HEK293 (cell line): ENCODE measurements at regions not wholly inside any gene's neighbourhood (a gene's known extent, or its start where the extent isn't known, plus 50 kb on each side); places are given as distances from the start of the nearest gene placed in this dataset.

Experiments used
- EGR2 ChIP-seq: fragments of 450-650 bp; formaldehyde crosslinking; IDR thresholded peaks from 2 replicates; pipeline ENCODE4 v1.5.1; 2016; ENCODE audit warnings: low read depth, missing biosample characterization, missing genetic modification characterization
- GFI1B ChIP-seq: fragments of 450-650 bp; formaldehyde crosslinking; IDR thresholded peaks from 2 replicates; pipeline ENCODE4 v1.5.1; 2016; ENCODE audit warnings: missing biosample characterization, missing genetic modification characterization
- GLI4 ChIP-seq: fragments of 450-650 bp; formaldehyde crosslinking; IDR thresholded peaks from 2 replicates; pipeline ENCODE4 v1.5.1; 2016; ENCODE audit warnings: missing biosample characterization, missing genetic modification characterization
- GLIS2 ChIP-seq: fragments of 450-650 bp; formaldehyde crosslinking; IDR thresholded peaks from 2 replicates; pipeline ENCODE4 v1.5.1; 2016; ENCODE audit warnings: missing biosample characterization, missing genetic modification characterization
- HOXD13 ChIP-seq: sonication (generic); formaldehyde crosslinking; IDR thresholded peaks from 2 replicates; pipeline ENCODE4 v1.8.0; 2022; ENCODE audit warnings: missing genetic modification reagents, borderline replicate concordance
- KLF16 ChIP-seq: fragments of 450-650 bp; formaldehyde crosslinking; IDR thresholded peaks from 2 replicates; pipeline ENCODE4 v1.5.1; 2017; ENCODE audit warnings: missing biosample characterization, missing genetic modification characterization
- KLF9 ChIP-seq: fragments of 450-650 bp; formaldehyde crosslinking; IDR thresholded peaks from 2 replicates; pipeline ENCODE4 v1.5.1; 2016; ENCODE audit warnings: missing biosample characterization, missing genetic modification characterization, low read depth
- OVOL3 ChIP-seq: fragments of 450-650 bp; formaldehyde crosslinking; IDR thresholded peaks from 2 replicates; pipeline ENCODE4 v1.5.1; 2016; ENCODE audit warnings: missing biosample characterization, missing genetic modification characterization
- SALL2 ChIP-seq: fragments of 450-650 bp; formaldehyde crosslinking; IDR thresholded peaks from 2 replicates; pipeline ENCODE4 v1.5.0; 2017; ENCODE audit warnings: missing biosample characterization, mild to moderate bottlenecking, missing genetic modification characterization, borderline replicate concordance
- SP7 ChIP-seq: fragments of 450-650 bp; formaldehyde crosslinking; IDR thresholded peaks from 2 replicates; pipeline ENCODE4 v1.5.1; 2016; ENCODE audit warnings: missing biosample characterization, missing genetic modification characterization
- ZFP37 ChIP-seq: fragments of 450-650 bp; formaldehyde crosslinking; IDR thresholded peaks from 2 replicates; pipeline ENCODE4 v1.5.1; 2016; ENCODE audit warnings: missing biosample characterization, missing genetic modification characterization
- ZFP69B ChIP-seq: fragments of 450-650 bp; formaldehyde crosslinking; IDR thresholded peaks from 2 replicates; pipeline ENCODE4 v1.5.1; 2016; ENCODE audit warnings: missing biosample characterization, missing genetic modification characterization
- ZNF140 ChIP-seq: fragments of 450-650 bp; formaldehyde crosslinking; IDR thresholded peaks from 2 replicates; pipeline ENCODE4 v1.5.1; 2016; ENCODE audit warnings: missing biosample characterization, missing genetic modification characterization
- ZNF175 ChIP-seq: fragments of 450-650 bp; formaldehyde crosslinking; IDR thresholded peaks from 2 replicates; pipeline ENCODE4 v1.5.1; 2016; ENCODE audit warnings: missing biosample characterization, missing genetic modification characterization
- ZNF19 ChIP-seq: fragments of 450-650 bp; formaldehyde crosslinking; IDR thresholded peaks from 2 replicates; pipeline ENCODE4; 2016; ENCODE audit warnings: missing biosample characterization, missing genetic modification characterization, low read depth
- ZNF202 ChIP-seq: fragments of 450-650 bp; formaldehyde crosslinking; IDR thresholded peaks from 2 replicates; pipeline ENCODE4 v1.5.1; 2016; ENCODE audit warnings: missing biosample characterization, missing genetic modification characterization, borderline replicate concordance
- ZNF23 ChIP-seq: fragments of 450-650 bp; formaldehyde crosslinking; IDR thresholded peaks from 2 replicates; pipeline ENCODE4 v1.5.1; 2016; ENCODE audit warnings: missing biosample characterization, missing genetic modification characterization, borderline replicate concordance
- ZNF335 ChIP-seq: fragments of 450-650 bp; formaldehyde crosslinking; conservative IDR thresholded peaks from 2 replicates; pipeline ENCODE4 v1.5.1; 2016; ENCODE audit warnings: missing biosample characterization, missing genetic modification characterization
- ZNF354C ChIP-seq: fragments of 450-650 bp; formaldehyde crosslinking; IDR thresholded peaks from 2 replicates; pipeline ENCODE4 v1.5.1; 2016; ENCODE audit warnings: missing biosample characterization, missing genetic modification characterization, low read depth, borderline replicate concordance
- ZNF394 ChIP-seq: fragments of 450-650 bp; formaldehyde crosslinking; IDR thresholded peaks from 2 replicates; pipeline ENCODE4 v1.5.1; 2016; ENCODE audit warnings: missing biosample characterization, missing genetic modification characterization, mild to moderate bottlenecking, moderate library complexity, borderline replicate concordance
- ZNF510 ChIP-seq: fragments of 450-650 bp; formaldehyde crosslinking; IDR thresholded peaks from 2 replicates; pipeline ENCODE4 v1.5.1; 2018; ENCODE audit warnings: mild to moderate bottlenecking, missing genetic modification characterization, missing biosample characterization; ENCODE audit not compliant: insufficient replicate concordance
- ZNF521 ChIP-seq: fragments of 450-650 bp; formaldehyde crosslinking; IDR thresholded peaks from 2 replicates; pipeline ENCODE4 v1.5.1; 2017; ENCODE audit warnings: missing biosample characterization, mild to moderate bottlenecking, missing genetic modification characterization
- ZNF558 ChIP-seq: fragments of 450-650 bp; formaldehyde crosslinking; IDR thresholded peaks from 2 replicates; pipeline ENCODE4 v1.5.1; 2016; ENCODE audit warnings: missing biosample characterization, missing genetic modification characterization
- ZNF561 ChIP-seq: fragments of 450-650 bp; IDR thresholded peaks from 2 replicates; pipeline ENCODE4 v1.5.1; 2018; ENCODE audit warnings: missing biosample characterization, missing genetic modification characterization, borderline replicate concordance
- ZNF626 ChIP-seq: fragments of 450-650 bp; sonication (Bioruptor Pico); formaldehyde crosslinking; IDR thresholded peaks from 2 replicates; pipeline ENCODE4 v1.5.1; 2018; ENCODE audit warnings: missing biosample characterization, missing genetic modification characterization, inconsistent platforms
- ZNF660 ChIP-seq: fragments of 450-650 bp; IDR thresholded peaks from 2 replicates; pipeline ENCODE4 v1.5.1; 2018; ENCODE audit warnings: missing biosample characterization, mild to moderate bottlenecking, missing genetic modification characterization
- ZNF707 ChIP-seq: fragments of 450-650 bp; formaldehyde crosslinking; IDR thresholded peaks from 2 replicates; pipeline ENCODE4 v1.5.1; 2016; ENCODE audit warnings: missing biosample characterization, missing genetic modification characterization
- ZNF777 ChIP-seq: fragments of 450-650 bp; formaldehyde crosslinking; IDR thresholded peaks from 2 replicates; pipeline ENCODE4 v1.5.1; 2017; ENCODE audit warnings: missing biosample characterization, missing genetic modification characterization, borderline replicate concordance
- ZSCAN30 ChIP-seq: fragments of 450-650 bp; IDR thresholded peaks from 2 replicates; pipeline ENCODE4 v1.5.1; 2018; ENCODE audit warnings: missing biosample characterization, mild to moderate bottlenecking, missing genetic modification characterization, moderate library complexity
- ZXDB ChIP-seq: fragments of 450-650 bp; formaldehyde crosslinking; IDR thresholded peaks from 2 replicates; pipeline ENCODE4 v1.5.1; 2016; ENCODE audit warnings: missing biosample characterization, missing genetic modification characterization
- TF ChIP-seq, protein P1 (sequence below): fragments of 450-650 bp; formaldehyde crosslinking; optimal IDR thresholded peaks from 2 replicates; pipeline ENCODE3; 2016; ENCODE audit warnings: missing biosample characterization, mild to moderate bottlenecking, missing genetic modification characterization
- TF ChIP-seq, protein P2 (sequence below): fragments of 450-650 bp; formaldehyde crosslinking; IDR thresholded peaks from 2 replicates; pipeline ENCODE4 v1.5.1; 2017; ENCODE audit warnings: missing biosample characterization, missing genetic modification characterization
- TF ChIP-seq, protein P3 (sequence below): fragments of 450-650 bp; formaldehyde crosslinking; IDR thresholded peaks from 2 replicates; pipeline ENCODE4 v1.5.1; 2017; ENCODE audit warnings: missing biosample characterization, mild to moderate bottlenecking, missing genetic modification characterization, moderate library complexity
- TF ChIP-seq, protein P4 (sequence below): fragments of 450-650 bp; formaldehyde crosslinking; IDR thresholded peaks from 2 replicates; pipeline ENCODE4 v1.5.1; 2016; ENCODE audit warnings: missing biosample characterization, missing genetic modification characterization, low read depth

DNA sequence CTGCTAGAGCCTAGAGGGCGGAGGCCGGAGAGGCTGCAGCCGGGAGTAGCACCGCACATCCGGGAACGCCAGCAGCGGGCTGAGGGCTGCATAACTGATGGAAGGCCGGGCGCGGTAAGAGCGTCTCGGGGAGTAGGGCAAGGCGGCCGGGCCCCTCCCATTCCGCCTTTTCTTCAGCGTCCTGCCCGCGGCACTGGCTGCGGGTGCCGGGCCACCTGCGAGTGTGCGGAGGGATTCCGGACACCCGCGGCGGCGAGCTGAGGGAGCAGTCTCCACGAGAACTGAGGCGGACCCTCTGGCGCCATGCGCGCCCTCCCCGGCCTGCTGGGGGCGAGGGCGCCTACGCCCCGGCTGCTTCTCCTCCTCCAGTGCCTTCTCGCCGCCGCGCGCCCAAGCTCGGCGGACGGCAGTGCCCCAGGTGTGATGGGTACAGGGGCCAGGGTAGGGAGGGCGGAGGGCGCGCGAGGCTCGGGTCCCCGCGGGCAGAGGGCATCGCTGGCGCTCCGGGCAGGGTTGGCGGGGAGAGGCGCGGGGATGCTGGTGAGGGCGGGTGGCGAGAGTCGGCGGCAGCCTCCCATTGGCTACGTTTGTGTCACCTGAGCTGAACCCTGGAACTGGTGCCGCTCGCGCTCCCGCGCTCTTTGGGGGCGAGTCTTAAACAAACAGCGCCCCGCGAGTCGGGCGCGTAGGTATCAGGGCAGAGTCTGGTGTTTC, 334.4 kb downstream of the SRGAP2C start (continued):
- TF ChIP-seq, protein P1, sequence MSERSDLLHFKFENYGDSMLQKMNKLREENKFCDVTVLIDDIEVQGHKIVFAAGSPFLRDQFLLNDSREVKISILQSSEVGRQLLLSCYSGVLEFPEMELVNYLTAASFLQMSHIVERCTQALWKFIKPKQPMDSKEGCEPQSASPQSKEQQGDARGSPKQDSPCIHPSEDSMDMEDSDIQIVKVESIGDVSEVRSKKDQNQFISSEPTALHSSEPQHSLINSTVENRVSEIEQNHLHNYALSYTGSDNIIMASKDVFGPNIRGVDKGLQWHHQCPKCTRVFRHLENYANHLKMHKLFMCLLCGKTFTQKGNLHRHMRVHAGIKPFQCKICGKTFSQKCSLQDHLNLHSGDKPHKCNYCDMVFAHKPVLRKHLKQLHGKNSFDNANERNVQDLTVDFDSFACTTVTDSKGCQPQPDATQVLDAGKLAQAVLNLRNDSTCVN (tag by site-specific recombination): peak; percentile 100
- TF ChIP-seq ZNF23 (tag by site-specific recombination): no peak
- TF ChIP-seq ZNF626 (tag by site-specific recombination): no peak
- TF ChIP-seq EGR2 (tag by site-specific recombination): peak; percentile 77
- no peak for TF ChIP-seq OVOL3 (tag by site-specific recombination)
- no peak for TF ChIP-seq HOXD13 (CRISPR knock-in tag)
- no peak for TF ChIP-seq ZNF777 (tag by site-specific recombination)
- no peak for TF ChIP-seq ZNF140
- no peak for TF ChIP-seq ZNF19
- TF ChIP-seq ZNF335 (tag by site-specific recombination): peak; percentile 59; the same call in 1 of the 2 replicates
- TF ChIP-seq ZNF510 (tag by site-specific recombination): no peak
- no peak for TF ChIP-seq GFI1B
- TF ChIP-seq, protein P2, sequence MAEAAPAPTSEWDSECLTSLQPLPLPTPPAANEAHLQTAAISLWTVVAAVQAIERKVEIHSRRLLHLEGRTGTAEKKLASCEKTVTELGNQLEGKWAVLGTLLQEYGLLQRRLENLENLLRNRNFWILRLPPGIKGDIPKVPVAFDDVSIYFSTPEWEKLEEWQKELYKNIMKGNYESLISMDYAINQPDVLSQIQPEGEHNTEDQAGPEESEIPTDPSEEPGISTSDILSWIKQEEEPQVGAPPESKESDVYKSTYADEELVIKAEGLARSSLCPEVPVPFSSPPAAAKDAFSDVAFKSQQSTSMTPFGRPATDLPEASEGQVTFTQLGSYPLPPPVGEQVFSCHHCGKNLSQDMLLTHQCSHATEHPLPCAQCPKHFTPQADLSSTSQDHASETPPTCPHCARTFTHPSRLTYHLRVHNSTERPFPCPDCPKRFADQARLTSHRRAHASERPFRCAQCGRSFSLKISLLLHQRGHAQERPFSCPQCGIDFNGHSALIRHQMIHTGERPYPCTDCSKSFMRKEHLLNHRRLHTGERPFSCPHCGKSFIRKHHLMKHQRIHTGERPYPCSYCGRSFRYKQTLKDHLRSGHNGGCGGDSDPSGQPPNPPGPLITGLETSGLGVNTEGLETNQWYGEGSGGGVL (tag by site-specific recombination): peak; percentile 65; the same call in 1 of the 2 replicates
- TF ChIP-seq ZNF660 (tag by site-specific recombination): peak; percentile 34; the same call in 1 of the 2 replicates
- peak; percentile 48; the same call in 1 of the 2 replicates for TF ChIP-seq ZXDB (tag by site-specific recombination)
- TF ChIP-seq SALL2 (tag by site-specific recombination): no peak
- no peak for TF ChIP-seq ZNF202 (tag by site-specific recombination)
- TF ChIP-seq, protein P3, sequence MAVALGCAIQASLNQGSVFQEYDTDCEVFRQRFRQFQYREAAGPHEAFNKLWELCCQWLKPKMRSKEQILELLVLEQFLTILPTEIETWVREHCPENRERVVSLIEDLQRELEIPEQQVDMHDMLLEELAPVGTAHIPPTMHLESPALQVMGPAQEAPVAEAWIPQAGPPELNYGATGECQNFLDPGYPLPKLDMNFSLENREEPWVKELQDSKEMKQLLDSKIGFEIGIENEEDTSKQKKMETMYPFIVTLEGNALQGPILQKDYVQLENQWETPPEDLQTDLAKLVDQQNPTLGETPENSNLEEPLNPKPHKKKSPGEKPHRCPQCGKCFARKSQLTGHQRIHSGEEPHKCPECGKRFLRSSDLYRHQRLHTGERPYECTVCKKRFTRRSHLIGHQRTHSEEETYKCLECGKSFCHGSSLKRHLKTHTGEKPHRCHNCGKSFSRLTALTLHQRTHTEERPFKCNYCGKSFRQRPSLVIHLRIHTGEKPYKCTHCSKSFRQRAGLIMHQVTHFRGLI (tag by site-specific recombination): no peak; the same call in 1 of the 2 replicates
- TF ChIP-seq, protein P4, sequence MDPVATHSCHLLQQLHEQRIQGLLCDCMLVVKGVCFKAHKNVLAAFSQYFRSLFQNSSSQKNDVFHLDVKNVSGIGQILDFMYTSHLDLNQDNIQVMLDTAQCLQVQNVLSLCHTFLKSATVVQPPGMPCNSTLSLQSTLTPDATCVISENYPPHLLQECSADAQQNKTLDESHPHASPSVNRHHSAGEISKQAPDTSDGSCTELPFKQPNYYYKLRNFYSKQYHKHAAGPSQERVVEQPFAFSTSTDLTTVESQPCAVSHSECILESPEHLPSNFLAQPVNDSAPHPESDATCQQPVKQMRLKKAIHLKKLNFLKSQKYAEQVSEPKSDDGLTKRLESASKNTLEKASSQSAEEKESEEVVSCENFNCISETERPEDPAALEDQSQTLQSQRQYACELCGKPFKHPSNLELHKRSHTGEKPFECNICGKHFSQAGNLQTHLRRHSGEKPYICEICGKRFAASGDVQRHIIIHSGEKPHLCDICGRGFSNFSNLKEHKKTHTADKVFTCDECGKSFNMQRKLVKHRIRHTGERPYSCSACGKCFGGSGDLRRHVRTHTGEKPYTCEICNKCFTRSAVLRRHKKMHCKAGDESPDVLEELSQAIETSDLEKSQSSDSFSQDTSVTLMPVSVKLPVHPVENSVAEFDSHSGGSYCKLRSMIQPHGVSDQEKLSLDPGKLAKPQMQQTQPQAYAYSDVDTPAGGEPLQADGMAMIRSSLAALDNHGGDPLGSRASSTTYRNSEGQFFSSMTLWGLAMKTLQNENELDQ (tag by site-specific recombination): no peak
- TF ChIP-seq KLF9 (tag by site-specific recombination): peak; percentile 17; the same call in 1 of the 2 replicates
- TF ChIP-seq ZNF707 (tag by site-specific recombination): no peak
- 0 out of 2 replicates have a peak, but pooled peaks have one; percentile 24 for TF ChIP-seq ZNF561 (tag by site-specific recombination)
- no peak for TF ChIP-seq KLF16 (tag by site-specific recombination)
- peak; percentile 47; the same call in 1 of the 2 replicates for TF ChIP-seq ZFP69B (tag by site-specific recombination)
- TF ChIP-seq GLI4 (tag by site-specific recombination): no peak
- peak; percentile 97 for TF ChIP-seq ZNF394
- peak; percentile 96 for TF ChIP-seq GLIS2 (tag by site-specific recombination)
- TF ChIP-seq SP7: peak; percentile 54; the same call in 1 of the 2 replicates
- peak; percentile 55; the same call in 1 of the 2 replicates for TF ChIP-seq ZSCAN30 (tag by site-specific recombination)
- no peak for TF ChIP-seq ZNF521
- TF ChIP-seq ZNF175 (tag by site-specific recombination): no peak
- TF ChIP-seq ZNF558 (tag by site-specific recombination): no peak
- TF ChIP-seq ZFP37: peak; percentile 94; the same call in 1 of the 2 replicates
- TF ChIP-seq ZNF354C: no peak
